D721Med (cell line): ENCODE measurements at regions not wholly inside any gene's neighbourhood (a gene's known extent, or its start where the extent isn't known, plus 50 kb on each side); places are given as distances from the start of the nearest gene placed in this dataset.

Experiments
- DNase-seq: peaks from one replicate; pipeline ENCODE4 v3.0.0; 2011; ENCODE audit warnings: low spot score; ENCODE audit not compliant: insufficient read length
- FAIRE-seq: peaks from 2 replicates; lab custom pipeline; 2011; peaks lifted over from hg19 to GRCh38; lab: Jason Lieb, UNC
- TF ChIP-seq, protein P1 (sequence below): IDR thresholded peaks from 2 replicates; pipeline ENCODE4 v1.5.1; 2012; ENCODE audit warnings: mild to moderate bottlenecking, control low read depth; ENCODE audit not compliant: insufficient read depth; ENCODE audit errors: missing control alignments

DNA sequence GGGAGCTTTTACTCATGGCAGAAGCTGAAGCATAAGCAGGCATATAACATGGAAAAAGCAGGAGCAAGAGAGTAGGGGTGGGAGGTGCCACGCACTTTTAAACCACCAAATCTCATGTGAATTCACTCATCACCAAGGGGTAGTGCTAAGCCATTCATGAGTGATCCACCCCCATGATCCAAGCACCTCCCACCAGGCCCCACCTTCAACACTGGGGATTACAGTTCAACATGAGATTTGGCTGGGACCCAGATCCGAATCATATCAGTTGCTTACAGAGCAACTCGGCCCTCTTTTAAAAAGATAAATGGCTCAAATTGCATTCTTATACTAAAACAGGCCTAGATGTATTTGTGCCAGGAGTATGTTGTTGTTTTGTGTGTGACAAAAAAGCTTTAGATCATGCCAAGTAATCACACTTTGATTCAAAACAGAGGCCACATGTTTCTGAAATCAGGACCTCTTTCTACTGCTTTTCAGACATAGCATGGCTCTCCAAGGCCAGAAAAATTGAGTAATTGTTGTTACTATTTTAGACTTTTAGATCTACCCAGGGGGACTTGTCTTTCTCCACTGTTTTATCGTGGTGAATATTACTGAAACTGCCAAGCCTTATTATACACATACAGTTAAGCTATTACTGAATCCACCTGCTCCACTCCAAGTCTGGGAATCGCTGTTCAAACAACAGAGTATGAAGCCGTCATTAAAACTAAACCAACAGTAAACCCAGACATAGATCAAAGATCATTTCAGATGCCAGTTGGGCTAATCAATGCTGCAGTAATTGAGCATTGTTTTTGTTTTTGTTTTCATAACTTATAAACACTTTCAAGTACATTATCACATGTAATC, 163.3 kb downstream of the KCNJ2 start:
- FAIRE-seq: no peak
- DNase-seq: no peak
- TF ChIP-seq, protein P1, sequence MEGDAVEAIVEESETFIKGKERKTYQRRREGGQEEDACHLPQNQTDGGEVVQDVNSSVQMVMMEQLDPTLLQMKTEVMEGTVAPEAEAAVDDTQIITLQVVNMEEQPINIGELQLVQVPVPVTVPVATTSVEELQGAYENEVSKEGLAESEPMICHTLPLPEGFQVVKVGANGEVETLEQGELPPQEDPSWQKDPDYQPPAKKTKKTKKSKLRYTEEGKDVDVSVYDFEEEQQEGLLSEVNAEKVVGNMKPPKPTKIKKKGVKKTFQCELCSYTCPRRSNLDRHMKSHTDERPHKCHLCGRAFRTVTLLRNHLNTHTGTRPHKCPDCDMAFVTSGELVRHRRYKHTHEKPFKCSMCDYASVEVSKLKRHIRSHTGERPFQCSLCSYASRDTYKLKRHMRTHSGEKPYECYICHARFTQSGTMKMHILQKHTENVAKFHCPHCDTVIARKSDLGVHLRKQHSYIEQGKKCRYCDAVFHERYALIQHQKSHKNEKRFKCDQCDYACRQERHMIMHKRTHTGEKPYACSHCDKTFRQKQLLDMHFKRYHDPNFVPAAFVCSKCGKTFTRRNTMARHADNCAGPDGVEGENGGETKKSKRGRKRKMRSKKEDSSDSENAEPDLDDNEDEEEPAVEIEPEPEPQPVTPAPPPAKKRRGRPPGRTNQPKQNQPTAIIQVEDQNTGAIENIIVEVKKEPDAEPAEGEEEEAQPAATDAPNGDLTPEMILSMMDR: no peak

GRCh38 chr17:70336411-70336810, 167.1 kb downstream of the KCNJ2 start:
- no peak for DNase-seq
- TF ChIP-seq, protein P1: no peak
- FAIRE-seq: peak; percentile 94

DNA sequence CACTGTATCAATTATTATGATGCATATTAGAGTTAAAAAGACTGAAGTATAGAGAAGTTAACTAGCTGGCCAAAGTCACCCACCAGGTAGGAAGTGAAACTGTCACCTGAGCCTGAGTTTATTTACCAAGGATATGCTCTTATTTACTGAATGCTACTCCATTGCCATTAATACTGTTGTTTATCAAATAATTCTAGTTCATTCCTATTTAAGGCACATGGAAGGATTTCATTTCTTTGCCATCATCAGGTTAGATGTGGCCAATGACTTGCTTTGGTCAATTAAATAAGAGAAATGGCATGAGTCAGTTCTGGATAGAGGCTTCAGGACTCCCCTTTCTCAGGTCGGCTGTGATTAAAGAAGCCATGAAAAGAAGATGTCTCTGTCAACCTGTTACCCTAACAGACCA, 169.6 kb downstream of the KCNJ2 start:
- TF ChIP-seq, protein P1: no peak
- no peak for DNase-seq
- no peak for FAIRE-seq

- DNase-seq (no peak), FAIRE-seq (peak; percentile 32)
- TF ChIP-seq, protein P1: no peak
Measured at GRCh38 chr17:70343114-70343513, 173.8 kb downstream of the KCNJ2 start.

GRCh38 chr17:70344386-70345060, 175.2 kb downstream of the KCNJ2 start:
- FAIRE-seq: no peak
- TF ChIP-seq, protein P1: no peak
- DNase-seq: no peak

GRCh38 chr17:70345061-70345460, 175.7 kb downstream of the KCNJ2 start:
- DNase-seq: no peak
- no peak for FAIRE-seq
- TF ChIP-seq, protein P1: no peak
